ENCODE measurements at regions not wholly inside any gene's neighbourhood (a gene's known extent, or its start where the extent isn't known, plus 50 kb on each side); places are given as distances from the start of the nearest gene placed in this dataset.

- POLR2A ChIA-PET = no interaction called here
- TF ChIP-seq CTCF (IDR thresholded peaks at IDR 0.05; ENCODE audit: insufficient read depth, low read depth, low read length) = no peak
- Histone ChIP-seq H3K36me3 (ENCODE audit: control insufficient read depth, insufficient read depth, low read length) (no peaks in the 10 kb centered on the region), H3K4me3 (ENCODE audit: low read depth, low read length) (no peak overlapping the region), H3K27me3 (ENCODE audit: control insufficient read depth, insufficient read depth, low read length) (no peaks in the 10 kb centered on the region)
- CTCF ChIA-PET = no interaction called here
- no peak for DNase-seq (ENCODE audit: low read depth)
Measured at GRCh38 chr3:82938821-82939328, 1177.4 kb upstream of the GBE1 start.

- no peak for DNase-seq (ENCODE audit: low read depth)
- CTCF ChIA-PET = no interaction called here
- no peak overlapping the region for H3K4me3 ChIP-seq (ENCODE audit: low read depth, low read length)
- no peak for TF ChIP-seq CTCF (IDR thresholded peaks at IDR 0.05; ENCODE audit: insufficient read depth, low read depth, low read length)
- H3K27me3 ChIP-seq (ENCODE audit: control insufficient read depth, insufficient read depth, low read length) = no peaks in the 10 kb centered on the region
- POLR2A ChIA-PET = no interaction called here
- no peaks in the 10 kb centered on the region for H3K36me3 ChIP-seq (ENCODE audit: control insufficient read depth, insufficient read depth, low read length)
Measured at GRCh38 chr3:82927309-82928253, 1166.1 kb upstream of the GBE1 start.

GRCh38 chr3:82891028-82891427 is 1129.6 kb upstream of the GBE1 start:
- no peaks in the 10 kb centered on the region for H3K27me3 ChIP-seq (ENCODE audit: control insufficient read depth, insufficient read depth, low read length)
- POLR2A ChIA-PET = no interaction called here
- H3K36me3 ChIP-seq (ENCODE audit: control insufficient read depth, insufficient read depth, low read length) = no peaks in the 10 kb centered on the region
- no peak for DNase-seq (ENCODE audit: low read depth)
- CTCF ChIA-PET = no interaction called here
- no peak overlapping the region for H3K4me3 ChIP-seq (ENCODE audit: low read depth, low read length)
- no peak for TF ChIP-seq CTCF (IDR thresholded peaks at IDR 0.05; ENCODE audit: insufficient read depth, low read depth, low read length)

GRCh38 chr3:82883072-82883471 is 1121.6 kb upstream of the GBE1 start:
- no peak for DNase-seq (ENCODE audit: low read depth)
- no peaks in the 10 kb centered on the region for H3K36me3 ChIP-seq (ENCODE audit: control insufficient read depth, insufficient read depth, low read length)
- no peak for TF ChIP-seq CTCF (IDR thresholded peaks at IDR 0.05; ENCODE audit: insufficient read depth, low read depth, low read length)
- ChIA-PET CTCF (no interaction called here), POLR2A (no interaction called here)
- H3K27me3 ChIP-seq (ENCODE audit: control insufficient read depth, insufficient read depth, low read length) = no peaks in the 10 kb centered on the region
- H3K4me3 ChIP-seq (ENCODE audit: low read depth, low read length) = no peak overlapping the region

- POLR2A ChIA-PET = no interaction called here
- Histone ChIP-seq H3K36me3 (ENCODE audit: control insufficient read depth, insufficient read depth, low read length) (no peaks in the 10 kb centered on the region), H3K4me3 (ENCODE audit: low read depth, low read length) (no peak overlapping the region), H3K27me3 (ENCODE audit: control insufficient read depth, insufficient read depth, low read length) (no peaks in the 10 kb centered on the region)
- no peak for DNase-seq (ENCODE audit: low read depth)
- CTCF ChIA-PET = no interaction called here
- no peak for TF ChIP-seq CTCF (IDR thresholded peaks at IDR 0.05; ENCODE audit: insufficient read depth, low read depth, low read length)
Measured at GRCh38 chr3:82875401-82875800, 1114.0 kb upstream of the GBE1 start.
